ENCODE measurements at regions not wholly inside any gene's neighbourhood (a gene's known extent, or its start where the extent isn't known, plus 50 kb on each side); places are given as distances from the start of the nearest gene placed in this dataset.

DNA sequence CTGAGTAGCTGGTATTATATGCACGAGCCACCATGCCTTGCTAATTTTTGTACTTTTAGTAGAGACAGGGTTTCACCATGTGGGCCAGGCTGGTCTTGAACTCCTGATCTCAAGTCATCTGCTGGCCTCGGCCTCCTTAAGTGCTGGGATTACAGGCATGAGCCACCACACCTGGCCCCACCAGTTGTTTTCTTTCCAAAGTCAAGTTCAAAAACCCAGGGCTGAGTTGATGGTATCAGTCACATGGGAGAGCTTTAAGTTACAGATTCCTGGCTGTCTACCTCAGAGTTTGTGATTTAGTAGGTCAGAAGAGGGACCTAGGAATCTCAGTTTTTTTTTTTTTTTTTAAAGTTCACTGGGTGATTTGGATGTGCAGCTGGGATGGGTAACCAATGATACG, 107.7 kb downstream of the SCP2D1 start:
- Mint-ChIP-seq H3K27me3 (peaks cover 7 to 11% of the 10 kb centered on the region in 2 donors), H3K4me1 (ENCODE audit: low read depth in 2 of 2) (no peaks in the 10 kb centered on the region), H3K9me3 (no peaks in the 10 kb centered on the region), H3K36me3 (ENCODE audit: insufficient read depth) (no peaks in the 10 kb centered on the region), H3K27ac (no peak overlapping the region), H3K4me3 (no peak overlapping the region)
- no peak for DNase-seq
- no peak for ATAC-seq (replicated peaks)

GRCh38 chr20:18922251-18922650, 108.7 kb downstream of the SCP2D1 start:
- no peak for ATAC-seq (replicated peaks)
- H3K9me3 Mint-ChIP-seq: no peaks in the 10 kb centered on the region
- DNase-seq: no peak
- no peak overlapping the region for H3K4me3 Mint-ChIP-seq
- H3K36me3 Mint-ChIP-seq (ENCODE audit: insufficient read depth): peaks cover 3% of the 10 kb centered on the region
- H3K4me1 Mint-ChIP-seq (ENCODE audit: low read depth in 2 of 2): no peaks in the 10 kb centered on the region
- H3K27me3 Mint-ChIP-seq: peaks cover 11 to 15% of the 10 kb centered on the region in 2 donors
- no peak overlapping the region for H3K27ac Mint-ChIP-seq

DNA sequence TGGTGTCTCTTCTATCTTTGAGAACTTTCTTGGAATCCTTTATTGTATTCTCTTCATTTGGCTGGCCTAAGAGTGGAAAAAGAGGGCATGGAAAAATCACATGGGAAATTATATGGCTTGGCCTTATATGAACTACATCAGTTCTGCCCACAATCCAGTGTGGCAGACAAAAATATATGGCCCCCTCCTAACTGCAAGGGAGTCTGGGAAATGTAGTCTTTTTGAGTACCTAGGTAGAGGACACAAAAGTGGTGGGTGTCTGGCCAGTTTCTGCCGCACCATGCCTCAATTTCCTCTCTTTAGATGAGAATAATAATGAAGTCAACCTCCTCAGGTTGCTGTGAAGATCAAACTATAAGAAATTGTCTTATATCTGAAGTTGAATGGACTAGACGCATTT, 109.3 kb downstream of the SCP2D1 start:
- Mint-ChIP-seq H3K27ac (no peak overlapping the region), H3K4me3 (no peak overlapping the region), H3K4me1 (ENCODE audit: low read depth in 2 of 2) (no peaks in the 10 kb centered on the region), H3K9me3 (peaks cover 0 to 1% of the 10 kb centered on the region in 2 donors), H3K27me3 (peaks cover 11 to 15% of the 10 kb centered on the region in 2 donors), H3K36me3 (ENCODE audit: insufficient read depth) (peaks cover 3% of the 10 kb centered on the region)
- ATAC-seq (replicated peaks) (no peak), DNase-seq (no peak)

DNA sequence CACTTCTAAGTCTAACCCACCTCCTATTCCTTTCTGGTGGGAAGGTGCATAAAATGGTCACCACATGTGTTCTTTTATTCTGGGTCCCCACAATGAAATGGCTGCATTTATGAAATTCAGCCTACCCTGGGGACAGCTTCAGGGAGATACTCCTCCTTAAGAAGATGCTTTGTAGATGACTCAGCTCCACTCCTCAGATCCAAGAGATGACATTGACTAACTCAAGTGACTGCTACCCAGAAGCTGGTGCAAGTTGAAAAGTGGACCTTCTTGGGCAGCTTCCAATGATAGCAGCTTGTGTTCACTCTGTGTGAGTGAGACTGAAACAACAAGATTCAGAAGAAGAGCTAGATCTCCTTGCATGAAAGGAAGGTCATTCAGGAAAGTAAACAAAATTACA, 113.4 kb downstream of the SCP2D1 start:
- DNase-seq (no peak), ATAC-seq (replicated peaks) (no peak)
- Mint-ChIP-seq H3K36me3 (ENCODE audit: insufficient read depth) (peaks cover 3% of the 10 kb centered on the region), H3K4me3 (no peak overlapping the region), H3K27me3 (peaks cover 11 to 15% of the 10 kb centered on the region in 2 donors), H3K4me1 (ENCODE audit: low read depth in 2 of 2) (no peaks in the 10 kb centered on the region), H3K27ac (no peak overlapping the region), H3K9me3 (peaks cover 0 to 2% of the 10 kb centered on the region in 2 donors)

DNA sequence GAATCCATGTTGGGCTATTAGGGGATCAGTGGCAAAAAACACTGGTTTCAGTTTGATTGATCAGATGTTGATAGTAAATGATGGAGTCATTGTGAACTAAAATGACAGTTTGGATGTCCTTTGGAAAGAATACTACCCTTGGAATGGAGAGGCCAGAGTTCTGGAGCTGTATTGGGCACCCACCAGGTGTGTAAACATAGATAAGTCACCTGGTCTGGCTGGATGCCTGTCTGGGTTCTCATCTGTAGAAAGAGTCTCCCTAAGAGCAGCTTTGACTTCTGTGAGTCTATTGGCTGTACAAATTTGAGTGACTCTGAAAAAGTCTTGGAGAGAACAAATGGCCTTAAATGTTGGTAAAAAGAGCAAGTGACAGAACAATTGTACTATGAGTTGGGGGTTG, 115.0 kb downstream of the SCP2D1 start:
- Mint-ChIP-seq H3K4me3 (no peak overlapping the region), H3K9me3 (peaks cover 0 to 2% of the 10 kb centered on the region in 2 donors), H3K27ac (no peak overlapping the region), H3K36me3 (ENCODE audit: insufficient read depth) (peaks cover 3% of the 10 kb centered on the region), H3K4me1 (ENCODE audit: low read depth in 2 of 2) (no peaks in the 10 kb centered on the region), H3K27me3 (peaks cover 9 to 11% of the 10 kb centered on the region in 2 donors)
- ATAC-seq (replicated peaks): no peak
- no peak for DNase-seq

DNA sequence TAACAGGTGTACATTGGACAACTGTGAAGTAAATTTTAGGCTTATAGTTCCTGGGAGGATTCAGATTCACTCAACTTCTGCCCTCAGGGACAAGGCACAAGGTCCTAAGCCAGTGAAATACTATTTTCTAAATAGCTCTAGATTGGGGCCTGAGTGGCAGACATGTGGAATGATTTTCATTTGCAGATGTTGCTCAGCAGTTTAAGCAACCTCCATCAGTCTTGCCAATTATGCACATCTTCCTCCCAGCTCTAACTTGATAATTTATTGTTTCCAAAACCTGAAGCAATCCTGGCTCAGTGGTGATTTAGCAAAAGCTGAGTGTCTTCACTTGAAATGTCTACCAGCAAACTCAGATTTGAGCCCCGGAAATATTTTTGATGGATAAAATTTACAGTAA, 116.2 kb downstream of the SCP2D1 start:
- ATAC-seq (replicated peaks): no peak
- Mint-ChIP-seq H3K27me3 (peaks cover 7 to 8% of the 10 kb centered on the region in 2 donors), H3K27ac (no peak overlapping the region), H3K4me3 (no peak overlapping the region), H3K9me3 (peaks cover 0 to 2% of the 10 kb centered on the region in 2 donors), H3K36me3 (ENCODE audit: insufficient read depth) (peaks cover 3% of the 10 kb centered on the region), H3K4me1 (ENCODE audit: low read depth in 2 of 2) (no peaks in the 10 kb centered on the region)
- DNase-seq: no peak

DNA sequence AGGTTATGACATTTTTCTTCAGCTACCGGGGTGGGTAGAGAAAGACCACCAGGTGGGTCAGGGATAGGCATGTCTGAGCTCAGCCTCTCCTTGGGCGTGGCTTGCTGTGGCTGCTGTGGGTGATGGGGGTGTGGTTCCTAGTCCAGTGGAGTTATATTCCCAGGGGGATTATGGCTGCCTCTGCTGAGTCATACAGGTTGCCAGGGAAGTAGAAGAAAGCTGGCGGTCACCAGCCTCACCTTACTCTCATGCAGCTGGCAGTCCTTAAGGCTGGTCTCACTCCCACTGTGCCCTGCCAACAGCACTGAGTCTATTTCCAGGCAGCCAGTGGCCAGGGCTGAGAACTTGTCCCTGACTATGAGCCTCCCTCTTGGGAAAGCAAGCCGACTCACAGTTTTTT, 130.0 kb downstream of the SCP2D1 start:
- H3K4me1 Mint-ChIP-seq (ENCODE audit: low read depth in 2 of 2): no peaks in the 10 kb centered on the region
- no peaks in the 10 kb centered on the region for H3K36me3 Mint-ChIP-seq (ENCODE audit: insufficient read depth)
- H3K27ac Mint-ChIP-seq: no peak overlapping the region
- H3K9me3 Mint-ChIP-seq: peaks cover 2 to 6% of the 10 kb centered on the region in 2 donors
- peaks cover 27 to 56% of the 10 kb centered on the region in 2 donors for H3K27me3 Mint-ChIP-seq
- ATAC-seq (replicated peaks) (no peak), DNase-seq (no peak)
- no peak overlapping the region for H3K4me3 Mint-ChIP-seq

DNA sequence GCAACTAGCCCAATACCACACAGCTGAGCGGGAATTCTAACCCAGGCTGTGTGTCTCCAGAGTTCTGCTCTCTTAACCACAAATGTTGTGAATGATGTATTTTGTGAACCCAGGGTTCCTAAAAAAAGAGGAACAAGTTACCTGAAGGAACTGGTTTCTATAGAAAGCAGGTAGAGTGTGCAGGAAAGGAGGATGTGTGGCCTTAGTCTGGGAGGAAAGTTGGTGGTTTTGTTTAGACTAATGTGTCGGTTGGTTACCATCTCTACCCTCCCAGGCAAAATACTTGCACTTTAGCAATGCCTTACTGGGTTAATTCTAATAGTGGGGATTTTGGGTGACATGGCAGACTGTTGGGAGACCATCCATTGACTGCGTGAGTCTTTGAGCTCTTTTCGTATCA, 143.3 kb downstream of the SCP2D1 start:
- Mint-ChIP-seq H3K9me3 (peaks cover 0 to 2% of the 10 kb centered on the region in 2 donors), H3K27me3 (peaks cover 5 to 12% of the 10 kb centered on the region in 2 donors), H3K36me3 (ENCODE audit: insufficient read depth) (no peaks in the 10 kb centered on the region), H3K27ac (no peak overlapping the region), H3K4me1 (ENCODE audit: low read depth in 2 of 2) (no peaks in the 10 kb centered on the region), H3K4me3 (no peak overlapping the region)
- ATAC-seq (replicated peaks) (no peak), DNase-seq (no peak)

- Mint-ChIP-seq H3K9me3 (peaks cover 0 to 2% of the 10 kb centered on the region in 2 donors), H3K27me3 (peaks cover 5 to 17% of the 10 kb centered on the region in 2 donors), H3K27ac (no peak overlapping the region), H3K4me1 (ENCODE audit: low read depth in 2 of 2) (no peaks in the 10 kb centered on the region), H3K36me3 (ENCODE audit: insufficient read depth) (no peaks in the 10 kb centered on the region), H3K4me3 (no peak overlapping the region)
- DNase-seq (no peak), ATAC-seq (replicated peaks) (no peak)
Measured at GRCh38 chr20:18957328-18957727, 143.7 kb downstream of the SCP2D1 start.

DNA sequence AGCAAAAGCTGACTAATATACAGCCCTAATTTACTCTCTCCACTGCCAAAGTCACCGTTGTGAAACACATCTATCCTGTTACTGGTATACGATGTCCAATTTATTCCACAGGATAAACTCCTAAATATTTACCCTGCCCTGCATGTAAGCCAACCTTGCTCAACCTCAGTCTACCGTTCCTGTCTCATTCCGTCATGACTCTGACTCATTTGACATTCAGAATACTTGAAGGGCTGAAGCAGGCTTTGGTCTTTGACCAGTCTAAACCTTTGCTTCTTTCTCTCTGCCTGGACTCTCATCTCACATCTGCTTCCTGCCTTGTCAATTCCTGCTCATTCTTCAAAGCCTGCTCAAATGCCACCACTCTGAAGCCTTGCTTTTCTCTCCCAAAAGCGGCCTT, 157.5 kb downstream of the SCP2D1 start:
- DNase-seq: no peak
- H3K27me3 Mint-ChIP-seq: peaks cover 9 to 15% of the 10 kb centered on the region in 2 donors
- H3K36me3 Mint-ChIP-seq (ENCODE audit: insufficient read depth): no peaks in the 10 kb centered on the region
- no peak overlapping the region for H3K27ac Mint-ChIP-seq
- H3K9me3 Mint-ChIP-seq: peaks cover 0 to under 1% of the 10 kb centered on the region in 2 donors
- H3K4me1 Mint-ChIP-seq (ENCODE audit: low read depth in 2 of 2): no peaks in the 10 kb centered on the region
- ATAC-seq (replicated peaks): no peak
- no peak overlapping the region for H3K4me3 Mint-ChIP-seq

- no peaks in the 10 kb centered on the region for H3K36me3 Mint-ChIP-seq (ENCODE audit: insufficient read depth)
- ATAC-seq (replicated peaks) (no peak), DNase-seq (no peak)
- no peak overlapping the region for H3K27ac Mint-ChIP-seq
- no peak overlapping the region for H3K4me3 Mint-ChIP-seq
- H3K27me3 Mint-ChIP-seq: peaks cover 4 to 10% of the 10 kb centered on the region in 2 donors
- H3K9me3 Mint-ChIP-seq: no peaks in the 10 kb centered on the region
- H3K4me1 Mint-ChIP-seq (ENCODE audit: low read depth in 2 of 2): no peaks in the 10 kb centered on the region
Measured at GRCh38 chr20:18971574-18971973, 158.0 kb downstream of the SCP2D1 start.

- Mint-ChIP-seq H3K27me3 (peaks cover 3 to 7% of the 10 kb centered on the region in 2 donors), H3K36me3 (ENCODE audit: insufficient read depth) (no peaks in the 10 kb centered on the region), H3K9me3 (no peaks in the 10 kb centered on the region), H3K4me3 (no peak overlapping the region), H3K4me1 (ENCODE audit: low read depth in 2 of 2) (no peaks in the 10 kb centered on the region), H3K27ac (no peak overlapping the region)
- DNase-seq (no peak), ATAC-seq (replicated peaks) (no peak)
Measured at GRCh38 chr20:18972251-18972876, 158.8 kb downstream of the SCP2D1 start.

DNA sequence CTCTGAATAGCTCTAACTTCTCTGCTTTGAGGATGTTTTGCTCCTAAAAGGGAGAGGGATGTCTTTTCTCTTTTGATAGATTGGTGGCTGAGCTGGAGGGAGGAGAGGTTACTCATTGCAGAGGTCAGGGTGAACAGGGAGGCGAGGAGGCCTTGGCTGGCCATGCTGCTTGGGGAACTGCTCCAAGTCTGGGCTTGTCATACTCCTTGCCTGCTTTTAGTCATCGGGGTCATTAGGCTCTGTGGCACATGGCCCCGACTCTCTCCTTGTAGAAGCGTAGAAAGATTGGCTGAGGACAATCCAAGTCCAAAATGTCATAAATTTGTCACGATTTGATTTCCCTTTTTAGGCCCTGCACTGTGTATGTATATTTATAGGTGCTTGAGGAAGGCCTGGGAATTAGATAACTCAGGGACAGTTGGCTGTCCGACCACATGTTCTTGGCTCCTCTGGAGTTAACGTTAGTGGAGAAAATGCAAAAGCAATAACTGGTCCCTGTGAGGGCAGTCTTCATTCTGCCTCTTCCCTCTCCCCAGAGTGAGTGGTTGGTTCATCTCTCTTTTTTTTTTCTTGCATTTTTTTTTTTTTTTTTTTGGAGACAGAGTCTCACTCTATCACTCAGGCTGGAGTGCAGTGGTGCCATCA, 160.1 kb downstream of the SCP2D1 start:
- Mint-ChIP-seq H3K4me3 (no peak overlapping the region), H3K27me3 (peaks cover under 1 to 12% of the 10 kb centered on the region in 2 donors), H3K27ac (no peak overlapping the region), H3K9me3 (no peaks in the 10 kb centered on the region), H3K36me3 (ENCODE audit: insufficient read depth) (no peaks in the 10 kb centered on the region), H3K4me1 (ENCODE audit: low read depth in 2 of 2) (no peaks in the 10 kb centered on the region)
- DNase-seq: no peak
- ATAC-seq (replicated peaks): no peak

DNA sequence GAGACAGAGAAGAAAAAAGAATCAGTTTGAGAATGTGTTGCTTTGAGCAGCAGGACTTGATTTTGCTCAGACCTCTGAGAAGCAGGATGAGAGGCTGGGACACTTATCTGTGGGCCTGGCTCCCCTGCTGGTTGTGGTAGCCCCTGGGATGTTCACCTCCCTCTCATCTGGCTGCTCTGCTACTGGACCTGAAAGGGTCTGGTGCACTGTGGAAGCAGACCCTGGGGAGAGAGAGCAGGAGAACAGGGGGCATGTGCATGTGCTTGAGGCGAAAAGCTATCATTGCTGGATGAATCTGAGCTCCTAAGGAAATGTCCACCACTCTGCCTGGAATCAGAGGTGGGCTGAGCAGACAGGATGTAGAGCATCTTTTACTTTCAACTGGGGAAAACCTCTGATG, 161.1 kb downstream of the SCP2D1 start:
- Mint-ChIP-seq H3K36me3 (ENCODE audit: insufficient read depth) (no peaks in the 10 kb centered on the region), H3K9me3 (no peaks in the 10 kb centered on the region), H3K4me1 (ENCODE audit: low read depth in 2 of 2) (no peaks in the 10 kb centered on the region), H3K4me3 (no peak overlapping the region), H3K27me3 (peaks cover 0 to 13% of the 10 kb centered on the region in 2 donors), H3K27ac (no peak overlapping the region)
- no peak for DNase-seq
- no peak for ATAC-seq (replicated peaks)
